ENCODE measurements at regions not wholly inside any gene's neighbourhood (a gene's known extent, or its start where the extent isn't known, plus 50 kb on each side); places are given as distances from the start of the nearest gene placed in this dataset.

- no peak for TF ChIP-seq CTCF (conservative IDR thresholded peaks at IDR 0.05; ENCODE audit: low read depth, low read length)
- no peak overlapping the region for H3K4me3 ChIP-seq (ENCODE audit: low read depth, low read length)
- DNase-seq (ENCODE audit: low read depth), result no peak
Observed at GRCh38 chr15:29352402-29352801, 82.8 kb upstream of the NSMCE3 start.

- no peak overlapping the region for H3K4me3 ChIP-seq (ENCODE audit: low read depth, low read length)
- DNase-seq (ENCODE audit: low read depth), result no peak
- TF ChIP-seq CTCF (conservative IDR thresholded peaks at IDR 0.05; ENCODE audit: low read depth, low read length), result no peak
Observed at GRCh38 chr15:29349196-29349595, 79.6 kb upstream of the NSMCE3 start.

GRCh38 chr15:29348336-29348914 is 78.8 kb upstream of the NSMCE3 start:
- no peak for TF ChIP-seq CTCF (conservative IDR thresholded peaks at IDR 0.05; ENCODE audit: low read depth, low read length)
- DNase-seq (ENCODE audit: low read depth), result no peak
- no peak overlapping the region for H3K4me3 ChIP-seq (ENCODE audit: low read depth, low read length)

- no peak overlapping the region for H3K4me3 ChIP-seq (ENCODE audit: low read depth, low read length)
- no peak for DNase-seq (ENCODE audit: low read depth)
- TF ChIP-seq CTCF (conservative IDR thresholded peaks at IDR 0.05; ENCODE audit: low read depth, low read length), result no peak
Observed at GRCh38 chr15:29346998-29347397, 77.4 kb upstream of the NSMCE3 start.

GRCh38 chr15:29345549-29346525 is 76.2 kb upstream of the NSMCE3 start:
- no peak overlapping the region for H3K4me3 ChIP-seq (ENCODE audit: low read depth, low read length)
- no peak for DNase-seq (ENCODE audit: low read depth)
- no peak for TF ChIP-seq CTCF (conservative IDR thresholded peaks at IDR 0.05; ENCODE audit: low read depth, low read length)

GRCh38 chr15:29344474-29344873 is 74.9 kb upstream of the NSMCE3 start:
- no peak for TF ChIP-seq CTCF (conservative IDR thresholded peaks at IDR 0.05; ENCODE audit: low read depth, low read length)
- DNase-seq (ENCODE audit: low read depth), result no peak
- no peak overlapping the region for H3K4me3 ChIP-seq (ENCODE audit: low read depth, low read length)
